Neuronal stem cell (in vitro differentiated cells): ENCODE measurements at regions not wholly inside any gene's neighbourhood (a gene's known extent, or its start where the extent isn't known, plus 50 kb on each side); places are given as distances from the start of the nearest gene placed in this dataset.
"Not testable (repeated sequence)": the region's sequence is repeated elsewhere in the genome, so short reads cannot be mapped to it uniquely, and the experiment has no call there.

ENCODE experiments used
- DNase-seq: peaks from one replicate; pipeline ENCODE4 v3.0.0-alpha.2; 2013; ENCODE audit warnings: low spot score
- H2AFZ ChIP-seq: one replicate; pipeline ENCODE4 v1.6.1; 2013; ENCODE audit warnings: mild to moderate bottlenecking, low read length, inconsistent platforms
- H2AK5ac ChIP-seq: 2 replicates; pipeline ENCODE4 v1.6.1; 2013; ENCODE audit warnings: low read depth, mild to moderate bottlenecking, inconsistent platforms, low read length, moderate library complexity, mixed read lengths
- H2BK120ac ChIP-seq: 2 replicates; pipeline ENCODE4 v1.6.1; 2013; ENCODE audit warnings: low read depth, mild to moderate bottlenecking, inconsistent platforms, low read length, moderate library complexity, mixed read lengths
- H2BK12ac ChIP-seq: one replicate; pipeline ENCODE4 v1.6.1; 2013; ENCODE audit warnings: low read length, inconsistent platforms
- H2BK15ac ChIP-seq: 2 replicates; pipeline ENCODE4 v1.6.1; 2013; ENCODE audit warnings: mild to moderate bottlenecking, low read length, inconsistent platforms, mixed read lengths
- H2BK5ac ChIP-seq: one replicate; pipeline ENCODE4 v1.6.1; 2013; ENCODE audit warnings: inconsistent platforms, mild to moderate bottlenecking, low read length, moderate library complexity
- H3K14ac ChIP-seq: one replicate; pipeline ENCODE4 v1.6.1; 2013; ENCODE audit warnings: low read length, inconsistent platforms
- H3K18ac ChIP-seq: 2 replicates; pipeline ENCODE4 v1.6.1; 2013; ENCODE audit warnings: low read length, inconsistent platforms
- H3K23ac ChIP-seq: 2 replicates; pipeline ENCODE4 v1.6.1; 2013; ENCODE audit warnings: low read depth, mild to moderate bottlenecking, mixed read lengths, low read length, inconsistent platforms; ENCODE audit not compliant: poor library complexity
- H3K27ac ChIP-seq: replicated peaks from 3 replicates; pipeline ENCODE4 v1.5.1; 2013; ENCODE audit warnings: low read length, inconsistent platforms
- H3K27me3 ChIP-seq, 3 experiments: 2 replicates each; pipeline ENCODE4 v1.6.1; 2013; ENCODE audit warnings: low read length in 3 of 3, mild to moderate bottlenecking in 2 of 3, inconsistent platforms in 1 of 3, low read depth in 1 of 3, mixed read lengths in 1 of 3, moderate library complexity in 1 of 3; ENCODE audit not compliant: control insufficient read depth in 3 of 3, insufficient read depth in 3 of 3
- H3K36me3 ChIP-seq, 2 donors: replicated peaks in 1 of 2; 2 replicates each; pipeline ENCODE4 v1.6.1; 2013; ENCODE audit warnings: low read length in 2 of 2; ENCODE audit not compliant: control insufficient read depth in 2 of 2, insufficient read depth in 2 of 2
- H3K4ac ChIP-seq: 2 replicates; pipeline ENCODE4 v1.6.1; 2013; ENCODE audit warnings: inconsistent platforms, mild to moderate bottlenecking, low read length, moderate library complexity
- H3K4me1 ChIP-seq, 2 donors: 1 replicate in 1 of 2; 2 replicates in 1 of 2; pipeline ENCODE4 v1.6.1; 2013; ENCODE audit warnings: low read length in 2 of 2, low read depth in 1 of 2; ENCODE audit not compliant: control insufficient read depth in 2 of 2, insufficient read depth in 1 of 2
- H3K4me2 ChIP-seq: one replicate; pipeline ENCODE4 v1.6.1; 2013; ENCODE audit warnings: mild to moderate bottlenecking, low read length, inconsistent platforms; ENCODE audit not compliant: insufficient read depth, poor library complexity, severe bottlenecking
- H3K4me3 ChIP-seq, 2 donors: 2 replicates each; pipeline ENCODE4 v1.5.1; 2013; ENCODE audit warnings: low read length in 2 of 2, mild to moderate bottlenecking in 2 of 2, inconsistent platforms in 1 of 2, moderate library complexity in 1 of 2
- H3K79me1 ChIP-seq: one replicate; pipeline ENCODE4 v1.6.1; 2013; ENCODE audit warnings: low read depth, mild to moderate bottlenecking, inconsistent platforms, low read length, moderate library complexity
- H3K9ac ChIP-seq: one replicate; pipeline ENCODE4 v1.6.1; 2013; ENCODE audit warnings: mild to moderate bottlenecking, low read depth, low read length, inconsistent platforms; ENCODE audit not compliant: poor library complexity
- H3K9me3 ChIP-seq, 2 donors: replicated peaks in 1 of 2; 2 replicates each; pipeline versions ENCODE3 to v1.6.1; 2013; ENCODE audit warnings: low read length in 2 of 2, mild to moderate bottlenecking in 2 of 2, inconsistent platforms in 1 of 2, low read depth in 1 of 2, mixed read lengths in 1 of 2, moderate library complexity in 1 of 2; ENCODE audit not compliant: control insufficient read depth in 2 of 2, insufficient read depth in 1 of 2
- H4K8ac ChIP-seq: one replicate; pipeline ENCODE4 v1.6.1; 2013; ENCODE audit warnings: low read depth, mild to moderate bottlenecking, inconsistent platforms, low read length, moderate library complexity
- H4K91ac ChIP-seq: one replicate; pipeline ENCODE4 v1.6.1; 2013; ENCODE audit warnings: low read length, low read depth, mild to moderate bottlenecking, inconsistent platforms; ENCODE audit not compliant: poor library complexity
- WGBS, 2 donors: extraction: QIAGEN DNeasy Blood & Tissue Kit; methylation state at CpG; one replicate each; pipeline ENCODE4 v1.1.7; 2013; ENCODE audit warnings: missing lambda C conversion rate in 2 of 2, mixed read lengths in 1 of 2; ENCODE audit not compliant: insufficient read length in 2 of 2, insufficient replicate concordance in 1 of 2; ENCODE audit errors: extremely low coverage in 2 of 2; 5-methylcytosine and 5-hydroxymethylcytosine counted together

- not testable (repeated sequence) for H3K9me3 ChIP-seq, H2BK12ac ChIP-seq, H2BK120ac ChIP-seq, H3K4me2 ChIP-seq, DNase-seq, H3K36me3 ChIP-seq, H3K4me3 ChIP-seq, H4K8ac ChIP-seq, H3K4ac ChIP-seq, H2BK15ac ChIP-seq, H3K23ac ChIP-seq, H3K9ac ChIP-seq, H3K27me3 ChIP-seq, H2AK5ac ChIP-seq, H3K18ac ChIP-seq, H2BK5ac ChIP-seq, H2AFZ ChIP-seq, H3K27ac ChIP-seq, H3K14ac ChIP-seq, H3K79me1 ChIP-seq, H4K91ac ChIP-seq
- WGBS, 2 donors, result no CpG with 5 or more reads among the region's 1 CpG
- H3K4me1 ChIP-seq, result peaks cover 11 to 13% of the 10 kb centered on the region in 2 donors
Measured at GRCh38 chr4:38535071-38535470, 128.9 kb upstream of the KLF3 start.

- Histone ChIP-seq H3K14ac (no peak overlapping the region), H3K9me3 (peaks cover 0 to 2% of the 10 kb centered on the region in 2 donors), H4K91ac (no peak overlapping the region), H3K4me2 (no peak overlapping the region), H2BK5ac (no peak overlapping the region), H2BK12ac (no peak overlapping the region), H3K79me1 (no peaks in the 10 kb centered on the region), H3K27ac (no peak overlapping the region), H3K4me3 (no peak overlapping the region), H3K4me1 (peaks cover 11 to 13% of the 10 kb centered on the region in 2 donors), H3K9ac (no peak overlapping the region), H2AFZ (no peak overlapping the region), H3K23ac (no peak overlapping the region), H3K4ac (no peak overlapping the region), H2AK5ac (no peak overlapping the region), H2BK15ac (no peak overlapping the region), H3K18ac (no peak overlapping the region), H3K27me3 (no peaks in the 10 kb centered on the region), H4K8ac (no peak overlapping the region), H3K36me3 (no peaks in the 10 kb centered on the region), H2BK120ac (no peak overlapping the region)
- WGBS, 2 donors, result no CpG with 5 or more reads among the region's 5 CpGs
- DNase-seq, result no peak
Measured at GRCh38 chr4:38535717-38536116, 128.3 kb upstream of the KLF3 start.

GRCh38 chr4:38536716-38537115 lies 127.3 kb upstream of the KLF3 start:
- Histone ChIP-seq H3K9ac (no peak overlapping the region), H3K4me2 (no peak overlapping the region)
- no CpG with 5 or more reads among the region's 2 CpGs for WGBS, 2 donors

GRCh38 chr4:38537666-38538065 lies 126.3 kb upstream of the KLF3 start:
- Histone ChIP-seq H3K4ac (no peak overlapping the region), H3K18ac (no peak overlapping the region), H3K4me2 (no peak overlapping the region), H2AK5ac (no peak overlapping the region), H2AFZ (no peak overlapping the region), H3K27ac (no peak overlapping the region), H3K4me1 (peaks cover 0 to 5% of the 10 kb centered on the region in 2 donors), H2BK12ac (no peak overlapping the region), H3K14ac (no peak overlapping the region), H3K79me1 (no peaks in the 10 kb centered on the region), H2BK5ac (no peak overlapping the region), H3K36me3 (no peaks in the 10 kb centered on the region), H2BK15ac (no peak overlapping the region), H3K27me3 (no peaks in the 10 kb centered on the region), H3K23ac (no peak overlapping the region), H3K4me3 (no peak overlapping the region), H3K9ac (no peak overlapping the region), H2BK120ac (no peak overlapping the region), H4K8ac (no peak overlapping the region), H3K9me3 (peaks cover 0 to 2% of the 10 kb centered on the region in 2 donors), H4K91ac (no peak overlapping the region)
- no peak for DNase-seq
- WGBS, 2 donors, result no CpG with 5 or more reads among the region's 1 CpG

More at GRCh38 chr4:38536716-38537115, 127.3 kb upstream of the KLF3 start:
- H3K4ac ChIP-seq, result no peak overlapping the region
- H3K4me3 ChIP-seq, result no peak overlapping the region
- peaks cover 4 to 9% of the 10 kb centered on the region in 2 donors for H3K4me1 ChIP-seq
- H4K91ac ChIP-seq, result no peak overlapping the region
- H2AFZ ChIP-seq, result no peak overlapping the region
- H3K14ac ChIP-seq, result no peak overlapping the region
- H4K8ac ChIP-seq, result no peak overlapping the region
- DNase-seq, result no peak
- no peaks in the 10 kb centered on the region for H3K36me3 ChIP-seq
- no peaks in the 10 kb centered on the region for H3K79me1 ChIP-seq
- peaks cover 0 to 2% of the 10 kb centered on the region in 2 donors for H3K9me3 ChIP-seq
- no peak overlapping the region for H2AK5ac ChIP-seq
- no peak overlapping the region for H3K27ac ChIP-seq
- H3K18ac ChIP-seq, result no peak overlapping the region
- H3K27me3 ChIP-seq, result no peaks in the 10 kb centered on the region
- no peak overlapping the region for H2BK15ac ChIP-seq
- H3K23ac ChIP-seq, result no peak overlapping the region
- H2BK12ac ChIP-seq, result no peak overlapping the region
- H2BK120ac ChIP-seq, result no peak overlapping the region
- H2BK5ac ChIP-seq, result no peak overlapping the region
